ENCODE measurements at regions not wholly inside any gene's neighbourhood (a gene's known extent, or its start where the extent isn't known, plus 50 kb on each side); places are given as distances from the start of the nearest gene placed in this dataset.

DNA sequence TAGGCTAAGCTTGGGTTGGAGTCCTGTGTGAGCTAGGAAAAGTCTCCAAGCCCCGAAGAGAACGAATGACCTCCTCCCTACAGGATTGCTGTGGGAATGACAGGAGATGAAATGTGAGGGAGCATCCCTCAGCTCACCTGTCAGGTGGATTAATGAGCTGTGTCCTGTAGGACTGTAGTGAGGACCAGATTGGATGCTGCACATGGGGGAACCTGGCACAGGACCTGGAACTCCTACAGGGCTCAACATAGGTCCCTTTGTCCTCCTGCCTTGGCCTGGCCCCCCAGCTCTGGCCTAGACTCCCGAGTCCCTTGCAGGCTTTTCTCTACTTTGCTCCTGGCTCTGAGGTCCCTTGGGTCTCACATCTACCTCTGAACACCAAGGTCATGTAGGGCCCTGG is 155.7 kb downstream of the PTPRU start:
- no peaks in the 10 kb centered on the region for H3K9me2 ChIP-seq (replicated peaks; ENCODE audit: low read depth, low read length)
- no peak overlapping the region for H3K4me3 ChIP-seq (ENCODE audit: low read length, poor library complexity, severe bottlenecking)
- H4K20me1 ChIP-seq (ENCODE audit: insufficient read depth, low read length, poor library complexity, severe bottlenecking), result no peaks in the 10 kb centered on the region
- no peaks in the 10 kb centered on the region for H3K79me2 ChIP-seq (ENCODE audit: insufficient read depth, low read length)
- H3K4me2 ChIP-seq (ENCODE audit: low read depth, low read length, poor library complexity, severe bottlenecking), result no peak overlapping the region
- H3K9me3 ChIP-seq (ENCODE audit: insufficient read depth, low read depth, low read length), result no peaks in the 10 kb centered on the region
- TF ChIP-seq EZH2phosphoT487 (IDR thresholded peaks at IDR 0.05; ENCODE audit: borderline replicate concordance), result no peak
- TF ChIP-seq CTCF (conservative IDR thresholded peaks at IDR 0.05; ENCODE audit: low read length), result no peak
- H3K9ac ChIP-seq (ENCODE audit: low read depth, low read length, poor library complexity, severe bottlenecking), result no peak overlapping the region
- H3K4me1 ChIP-seq (ENCODE audit: insufficient read depth, low read length, poor library complexity, severe bottlenecking), result no peaks in the 10 kb centered on the region
- no peaks in the 10 kb centered on the region for H3K36me3 ChIP-seq (ENCODE audit: insufficient read depth, low read length)
- H2AFZ ChIP-seq (ENCODE audit: low read length), result no peak overlapping the region
- no peaks in the 10 kb centered on the region for H3F3A ChIP-seq (ENCODE audit: low read depth)
- H3K27me3 ChIP-seq (ENCODE audit: insufficient read depth, low read length, poor library complexity, severe bottlenecking), result no peaks in the 10 kb centered on the region

DNA sequence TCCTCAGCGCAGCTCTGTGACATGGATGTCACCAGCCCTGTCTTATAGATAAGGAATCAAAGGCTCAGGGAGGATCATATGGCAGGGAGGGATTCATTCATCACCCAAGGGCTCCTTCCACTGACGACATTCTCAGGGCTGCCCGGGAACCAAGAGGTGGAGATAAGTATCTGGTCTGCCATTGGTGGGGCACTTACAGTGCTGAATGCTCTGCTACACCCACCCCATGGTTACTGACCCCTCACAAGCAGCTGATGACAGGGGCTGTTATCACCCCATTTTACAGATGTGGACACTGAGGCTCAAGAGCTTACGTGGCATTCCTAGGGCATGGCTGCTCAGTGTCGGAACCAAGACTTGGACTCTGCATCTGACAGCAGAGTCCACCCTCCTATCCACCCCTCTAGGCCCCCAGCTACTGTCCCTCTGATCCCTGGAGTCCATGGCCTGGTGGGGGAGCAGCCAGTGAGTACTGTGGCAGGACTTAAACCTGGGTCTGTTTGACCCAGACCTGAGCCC is 155.1 kb downstream of the PTPRU start:
- no peak overlapping the region for H2AFZ ChIP-seq (ENCODE audit: low read length)
- no peaks in the 10 kb centered on the region for H4K20me1 ChIP-seq (ENCODE audit: insufficient read depth, low read length, poor library complexity, severe bottlenecking)
- no peak overlapping the region for H3K4me3 ChIP-seq (ENCODE audit: low read length, poor library complexity, severe bottlenecking)
- no peak overlapping the region for H3K9ac ChIP-seq (ENCODE audit: low read depth, low read length, poor library complexity, severe bottlenecking)
- H3K79me2 ChIP-seq (ENCODE audit: insufficient read depth, low read length), result no peaks in the 10 kb centered on the region
- no peaks in the 10 kb centered on the region for H3K36me3 ChIP-seq (ENCODE audit: insufficient read depth, low read length)
- no peaks in the 10 kb centered on the region for H3K9me2 ChIP-seq (replicated peaks; ENCODE audit: low read depth, low read length)
- no peak overlapping the region for H3K4me2 ChIP-seq (ENCODE audit: low read depth, low read length, poor library complexity, severe bottlenecking)
- no peaks in the 10 kb centered on the region for H3F3A ChIP-seq (ENCODE audit: low read depth)
- H3K27me3 ChIP-seq (ENCODE audit: insufficient read depth, low read length, poor library complexity, severe bottlenecking), result no peaks in the 10 kb centered on the region
- H3K4me1 ChIP-seq (ENCODE audit: insufficient read depth, low read length, poor library complexity, severe bottlenecking), result no peaks in the 10 kb centered on the region
- TF ChIP-seq CTCF (conservative IDR thresholded peaks at IDR 0.05; ENCODE audit: low read length) (no peak), EZH2phosphoT487 (IDR thresholded peaks at IDR 0.05; ENCODE audit: borderline replicate concordance) (no peak)
- H3K9me3 ChIP-seq (ENCODE audit: insufficient read depth, low read depth, low read length), result no peaks in the 10 kb centered on the region

GRCh38 chr1:29390491-29391361 is 154.4 kb downstream of the PTPRU start:
- H3K36me3 ChIP-seq (ENCODE audit: insufficient read depth, low read length), result no peaks in the 10 kb centered on the region
- no peak overlapping the region for H3K4me2 ChIP-seq (ENCODE audit: low read depth, low read length, poor library complexity, severe bottlenecking)
- H3K4me1 ChIP-seq (ENCODE audit: insufficient read depth, low read length, poor library complexity, severe bottlenecking), result no peaks in the 10 kb centered on the region
- H3K9me3 ChIP-seq (ENCODE audit: insufficient read depth, low read depth, low read length), result no peaks in the 10 kb centered on the region
- no peaks in the 10 kb centered on the region for H3F3A ChIP-seq (ENCODE audit: low read depth)
- H3K9ac ChIP-seq (ENCODE audit: low read depth, low read length, poor library complexity, severe bottlenecking), result no peak overlapping the region
- no peak for TF ChIP-seq EZH2phosphoT487 (IDR thresholded peaks at IDR 0.05; ENCODE audit: borderline replicate concordance)
- no peak for TF ChIP-seq CTCF (conservative IDR thresholded peaks at IDR 0.05; ENCODE audit: low read length)
- no peak overlapping the region for H3K4me3 ChIP-seq (ENCODE audit: low read length, poor library complexity, severe bottlenecking)
- H3K9me2 ChIP-seq (replicated peaks; ENCODE audit: low read depth, low read length), result no peaks in the 10 kb centered on the region
- no peak overlapping the region for H2AFZ ChIP-seq (ENCODE audit: low read length)
- H4K20me1 ChIP-seq (ENCODE audit: insufficient read depth, low read length, poor library complexity, severe bottlenecking), result no peaks in the 10 kb centered on the region
- no peaks in the 10 kb centered on the region for H3K79me2 ChIP-seq (ENCODE audit: insufficient read depth, low read length)
- H3K27me3 ChIP-seq (ENCODE audit: insufficient read depth, low read length, poor library complexity, severe bottlenecking), result no peaks in the 10 kb centered on the region
